KOPT-K1 (cell line): ENCODE measurements at regions not wholly inside any gene's neighbourhood (a gene's known extent, or its start where the extent isn't known, plus 50 kb on each side); places are given as distances from the start of the nearest gene placed in this dataset.
"Not testable (repeated sequence)": the region's sequence is repeated elsewhere in the genome, so short reads cannot be mapped to it uniquely, and the experiment has no call there.

Experiments used
- H3K27ac ChIP-seq: fragments of 200-600 bp; sonication (generic); 2 replicates; pipeline ENCODE4 v1.5.1; 2016; ENCODE audit warnings: antibody characterized with exemption, mild to moderate bottlenecking, low read depth, low read length; ENCODE audit not compliant: poor library complexity, severe bottlenecking
- H3K36me3 ChIP-seq: fragments of 200-600 bp; sonication (generic); 2 replicates; pipeline ENCODE4 v1.5.1; 2017; ENCODE audit warnings: antibody characterized with exemption, mild to moderate bottlenecking, low read length, moderate library complexity; ENCODE audit not compliant: insufficient read depth
- H3K9me3 ChIP-seq: fragments of 200-600 bp; sonication (generic); 2 replicates; pipeline ENCODE4 v1.5.1; 2017; ENCODE audit warnings: antibody characterized with exemption, low read length, mild to moderate bottlenecking; ENCODE audit not compliant: insufficient read depth, poor library complexity, severe bottlenecking

DNA sequence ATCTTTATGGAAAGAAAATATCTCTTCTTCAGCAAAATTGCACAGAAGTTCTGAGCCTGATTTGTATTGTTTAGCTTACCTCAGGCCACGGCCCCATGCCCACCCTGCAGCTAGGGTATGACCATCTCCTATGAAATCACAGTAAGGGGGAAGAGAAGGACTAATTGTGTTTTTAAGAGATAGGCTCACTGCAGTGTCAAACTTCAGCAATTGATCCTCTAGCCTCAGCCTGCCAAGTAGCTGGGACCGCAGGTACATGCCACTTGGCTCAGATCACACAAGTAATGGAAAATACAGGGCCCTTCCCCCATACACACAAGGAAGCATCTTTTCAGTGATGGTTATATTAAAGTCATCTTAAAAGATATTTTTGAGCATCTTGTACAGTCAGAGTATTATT, 60.0 kb downstream of the DMAC1 start:
- Histone ChIP-seq H3K9me3 (no peaks in the 10 kb centered on the region), H3K27ac (no peak overlapping the region), H3K36me3 (no peaks in the 10 kb centered on the region)

DNA sequence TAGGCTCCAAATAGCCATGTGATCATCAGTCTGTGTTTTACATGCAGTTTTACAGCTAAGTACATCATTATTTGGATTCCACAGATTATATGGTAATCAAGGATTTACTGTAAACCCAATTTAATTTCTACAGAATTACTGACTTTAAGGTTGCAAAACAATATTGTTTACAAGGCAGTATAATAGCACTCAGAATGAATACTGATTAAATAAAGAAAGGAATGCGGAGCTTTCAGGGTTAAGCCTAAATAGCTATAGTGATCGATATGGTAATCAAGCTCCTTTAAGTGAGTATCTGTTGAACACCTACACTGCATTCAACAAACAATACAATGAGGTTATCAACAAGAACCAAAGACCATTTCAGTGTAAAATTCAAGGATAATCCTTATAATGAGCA, 64.3 kb downstream of the DMAC1 start:
- Histone ChIP-seq H3K27ac (no peak overlapping the region), H3K36me3 (no peaks in the 10 kb centered on the region), H3K9me3 (no peaks in the 10 kb centered on the region)

DNA sequence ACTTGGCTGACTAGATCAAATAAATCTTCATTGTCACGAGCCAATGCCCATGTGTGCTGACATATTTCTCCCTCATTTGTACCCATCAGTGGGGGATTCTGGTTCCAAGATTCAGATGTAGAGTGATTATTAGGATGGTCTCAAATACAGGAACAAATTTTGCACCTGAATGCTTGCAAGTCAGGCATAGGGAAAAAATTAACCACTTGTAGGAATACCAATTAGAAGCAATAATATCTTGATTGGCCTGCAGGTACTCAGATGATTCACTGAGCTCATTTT, 69.5 kb downstream of the DMAC1 start:
- Histone ChIP-seq H3K36me3 (no peaks in the 10 kb centered on the region), H3K9me3 (no peaks in the 10 kb centered on the region), H3K27ac (no peak overlapping the region)

DNA sequence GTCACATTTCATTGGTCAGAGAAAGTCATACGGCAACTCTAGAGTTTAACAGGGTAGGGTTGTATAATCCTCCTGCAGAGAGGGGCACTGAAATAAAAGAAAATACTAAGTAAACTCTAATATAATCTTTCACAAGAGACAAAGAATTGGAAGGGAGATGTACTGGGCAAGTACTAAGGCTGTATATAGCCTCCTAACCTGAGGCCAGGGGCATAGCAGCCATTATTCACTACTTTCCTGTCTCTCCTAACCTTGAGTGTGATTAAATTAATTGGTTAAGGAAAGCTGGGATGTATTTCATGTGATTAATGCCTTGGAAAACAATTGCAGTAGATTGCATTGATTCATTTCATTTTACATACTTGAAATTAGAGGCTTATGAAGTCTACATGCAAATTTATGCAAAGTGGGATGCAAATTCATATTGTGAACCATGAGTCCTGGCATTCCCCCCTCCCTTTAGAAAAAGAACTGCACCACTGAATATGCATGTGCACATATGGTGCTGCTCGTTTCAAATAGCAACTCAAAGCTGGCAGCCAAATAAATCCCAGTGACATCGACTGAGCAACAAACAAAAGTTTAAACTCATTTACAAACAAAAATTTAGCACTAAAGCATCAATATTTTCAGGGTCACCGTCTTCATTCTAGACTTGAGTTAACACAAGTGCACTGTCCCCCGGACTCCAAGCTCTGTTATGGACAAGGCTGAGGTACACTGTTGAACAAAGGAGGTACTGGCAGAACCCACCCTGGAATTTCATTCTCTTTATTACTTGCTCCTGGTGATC, 70.0 kb downstream of the DMAC1 start:
- no peaks in the 10 kb centered on the region for H3K36me3 ChIP-seq
- H3K27ac ChIP-seq = no peak overlapping the region
- H3K9me3 ChIP-seq = no peaks in the 10 kb centered on the region

DNA sequence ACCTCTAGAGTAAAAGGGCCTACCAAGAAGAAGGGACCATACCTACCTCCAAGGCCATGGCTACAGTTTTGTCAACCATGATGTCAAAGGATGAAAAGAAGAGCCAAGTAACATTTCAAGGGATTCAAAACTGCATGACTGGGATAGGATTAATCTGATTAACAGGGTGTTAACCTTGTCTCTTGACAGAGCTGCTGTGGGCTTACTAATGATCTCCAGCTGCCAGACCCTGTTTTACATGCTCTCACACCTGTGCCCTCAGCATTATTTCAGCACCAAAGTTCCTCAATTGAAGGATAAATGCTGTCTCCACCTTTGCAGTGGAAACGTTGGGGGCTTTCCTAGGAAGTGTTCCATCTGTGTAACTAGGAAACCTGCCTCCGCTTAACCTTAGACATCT, 78.3 kb downstream of the DMAC1 start:
- Histone ChIP-seq H3K9me3 (no peaks in the 10 kb centered on the region), H3K27ac (no peak overlapping the region), H3K36me3 (no peaks in the 10 kb centered on the region)

DNA sequence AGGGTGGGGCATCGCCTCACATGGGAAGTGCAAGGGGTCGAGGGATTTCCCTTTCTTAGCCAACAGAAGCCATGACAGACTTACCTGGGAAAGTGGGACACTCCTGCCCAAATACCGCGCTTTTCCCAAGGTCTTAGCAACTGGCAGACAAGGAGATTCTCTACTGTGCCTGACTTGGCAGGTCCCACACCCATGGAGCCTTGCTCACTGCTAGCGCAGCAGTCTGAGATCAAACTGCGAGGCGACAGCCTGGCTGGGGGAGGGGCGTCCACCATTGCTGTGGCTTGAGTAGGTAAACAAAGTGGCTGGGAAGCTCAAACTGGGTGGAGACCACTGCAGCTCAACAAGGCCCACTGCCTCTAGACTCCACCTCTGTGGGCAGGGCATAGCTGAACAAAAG, 86.5 kb downstream of the DMAC1 start:
- not testable (repeated sequence) for H3K9me3 ChIP-seq

DNA sequence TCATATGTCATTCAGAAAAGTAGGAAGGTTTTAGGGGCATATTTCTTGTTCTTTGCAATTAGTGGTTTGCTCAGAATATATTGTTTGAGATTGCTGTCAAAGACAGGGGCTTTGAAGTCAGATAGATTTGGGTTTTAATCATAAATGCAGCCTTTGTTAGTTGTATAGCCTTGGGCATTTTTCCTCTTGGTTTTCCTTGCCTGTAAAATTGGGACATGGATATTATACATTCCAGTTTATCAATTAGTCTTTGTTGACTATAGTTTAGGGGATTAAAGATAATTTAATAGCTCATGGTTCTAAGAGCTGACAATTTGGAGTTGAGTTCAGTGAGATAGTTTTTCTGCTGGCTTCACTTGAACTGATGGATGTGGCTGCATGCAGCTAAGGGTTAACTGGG, 88.9 kb downstream of the DMAC1 start:
- no peak overlapping the region for H3K27ac ChIP-seq
- no peaks in the 10 kb centered on the region for H3K36me3 ChIP-seq
- H3K9me3 ChIP-seq = no peaks in the 10 kb centered on the region

More for the DNA sequence above, 86.5 kb downstream of the DMAC1 start:
- not testable (repeated sequence) for H3K36me3 ChIP-seq, H3K27ac ChIP-seq

DNA sequence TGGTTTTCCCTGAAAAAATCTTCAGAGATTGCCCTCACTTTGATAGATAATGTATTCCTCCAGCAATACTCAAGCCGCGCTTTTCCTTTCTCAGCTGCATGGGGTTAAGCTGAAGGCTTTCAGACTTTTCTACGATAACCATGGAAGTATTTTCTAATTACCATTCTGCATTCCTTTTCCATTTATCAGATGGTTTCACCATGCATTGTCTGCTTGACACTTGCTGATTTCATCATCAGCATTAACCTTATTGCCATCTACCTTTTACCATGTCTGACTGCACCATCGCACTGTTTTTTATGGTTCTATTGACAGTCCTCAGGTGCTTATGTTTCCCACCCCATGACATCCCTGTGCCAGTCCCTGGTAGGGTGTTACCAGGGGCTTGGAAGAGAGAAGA, 91.6 kb downstream of the DMAC1 start:
- H3K27ac ChIP-seq = no peak overlapping the region
- no peaks in the 10 kb centered on the region for H3K36me3 ChIP-seq
- H3K9me3 ChIP-seq = no peaks in the 10 kb centered on the region

DNA sequence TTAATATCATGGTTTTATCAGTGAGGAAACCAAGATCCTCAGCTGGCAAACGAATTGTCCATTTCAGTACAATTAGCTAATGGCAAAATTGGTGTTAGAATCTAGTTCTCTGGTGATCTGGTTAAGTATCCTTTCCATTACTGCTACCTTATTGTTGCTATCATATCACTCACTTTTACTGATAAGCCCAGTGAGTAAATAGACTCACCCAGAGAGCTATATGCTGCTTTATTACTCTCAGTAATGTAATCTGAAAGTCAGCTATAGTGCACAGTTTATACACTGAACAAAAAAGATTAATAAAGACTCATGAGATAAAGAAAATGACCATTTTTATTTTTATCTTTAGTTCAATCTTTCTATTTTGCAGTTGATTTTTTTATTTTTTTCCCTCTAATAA, 95.0 kb downstream of the DMAC1 start:
- Histone ChIP-seq H3K36me3 (no peaks in the 10 kb centered on the region), H3K27ac (no peak overlapping the region), H3K9me3 (no peaks in the 10 kb centered on the region)

DNA sequence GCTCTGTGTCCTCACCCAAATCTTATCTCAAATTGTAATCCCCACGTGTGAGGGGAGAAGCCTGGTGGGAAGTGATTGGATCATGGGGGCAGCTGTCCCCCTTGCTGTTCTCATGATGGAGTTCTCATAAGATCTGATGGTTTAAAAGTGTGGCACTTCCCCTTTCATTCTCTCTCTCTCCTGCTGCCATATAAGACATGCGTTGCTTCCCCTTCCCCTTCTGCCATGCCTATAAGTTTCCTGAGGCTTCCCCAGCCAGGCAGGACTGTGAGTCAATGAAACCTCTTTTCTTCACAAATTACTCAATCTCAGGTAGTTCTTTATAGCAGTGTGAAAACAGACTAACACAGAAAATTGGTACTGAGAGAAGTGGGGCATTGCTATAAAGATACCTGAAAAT, 107.7 kb downstream of the DMAC1 start:
- Histone ChIP-seq H3K9me3 (no peaks in the 10 kb centered on the region), H3K27ac (no peak overlapping the region), H3K36me3 (no peaks in the 10 kb centered on the region)

DNA sequence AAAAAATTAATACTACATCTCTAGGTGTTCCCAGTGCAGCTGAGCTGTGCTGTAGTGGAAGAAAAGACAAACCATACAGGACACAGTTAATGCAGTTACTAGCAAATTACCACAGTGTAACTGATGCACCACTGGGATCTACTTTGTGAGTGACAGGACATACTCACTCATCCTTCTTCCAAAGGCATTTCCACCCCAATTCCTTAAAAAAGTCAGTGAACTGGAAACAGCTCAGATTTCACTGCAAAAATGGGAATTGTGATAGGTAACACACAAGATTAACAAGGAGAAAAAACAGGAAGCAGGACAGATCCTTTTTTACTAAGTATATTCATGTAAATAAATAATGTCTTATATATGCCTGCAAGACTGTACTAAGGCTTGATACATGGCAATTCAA, 109.6 kb downstream of the DMAC1 start:
- Histone ChIP-seq H3K9me3 (no peaks in the 10 kb centered on the region), H3K27ac (no peak overlapping the region), H3K36me3 (no peaks in the 10 kb centered on the region)

DNA sequence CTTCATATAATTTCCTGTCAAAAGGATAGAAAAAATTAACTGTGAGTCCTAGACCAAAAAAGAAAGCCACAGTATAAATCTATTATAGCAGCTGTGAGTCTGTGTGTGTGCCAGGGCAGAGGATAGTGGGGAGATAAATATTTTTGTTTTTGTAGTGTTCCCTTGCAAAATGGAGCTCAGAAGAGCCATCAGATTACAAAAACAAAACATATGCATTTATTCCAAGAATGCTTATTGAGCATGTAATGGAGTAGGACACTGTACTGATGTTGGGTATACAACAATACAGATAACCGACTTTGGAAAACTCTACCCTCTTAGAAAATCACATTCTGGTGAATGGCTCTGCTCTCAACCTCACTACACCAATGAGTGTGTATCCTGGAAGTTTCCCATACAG, 111.0 kb downstream of the DMAC1 start:
- Histone ChIP-seq H3K27ac (no peak overlapping the region), H3K36me3 (no peaks in the 10 kb centered on the region), H3K9me3 (no peaks in the 10 kb centered on the region)

DNA sequence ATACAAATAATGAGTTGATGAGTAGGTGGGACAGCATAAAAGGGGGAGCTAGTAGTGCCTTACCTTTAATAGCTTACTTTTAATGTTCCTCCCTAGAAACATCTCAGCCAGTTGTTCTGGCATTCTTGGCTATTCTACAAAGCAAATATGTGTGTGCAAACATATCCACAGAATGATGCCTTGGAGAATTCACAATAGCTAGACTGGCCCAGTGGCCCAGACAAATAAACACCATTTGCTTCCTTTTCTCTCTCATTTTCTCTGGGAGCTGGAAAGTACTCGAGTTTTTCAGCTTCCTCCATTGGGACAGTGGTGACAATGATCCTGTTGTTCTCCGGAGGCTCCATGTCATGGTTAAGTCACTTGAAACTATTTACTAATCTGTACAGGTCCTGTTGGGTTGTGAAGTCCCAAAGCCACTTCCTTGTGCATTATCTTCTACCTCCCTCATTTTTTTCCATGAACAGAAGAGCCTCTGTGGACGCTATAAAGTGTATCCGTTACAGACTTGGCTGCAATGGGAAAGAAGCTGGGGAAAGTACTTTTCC, 122.9 kb downstream of the DMAC1 start:
- Histone ChIP-seq H3K36me3 (peaks cover 49% of the 10 kb centered on the region), H3K27ac (no peak overlapping the region), H3K9me3 (peaks cover 35% of the 10 kb centered on the region)

DNA sequence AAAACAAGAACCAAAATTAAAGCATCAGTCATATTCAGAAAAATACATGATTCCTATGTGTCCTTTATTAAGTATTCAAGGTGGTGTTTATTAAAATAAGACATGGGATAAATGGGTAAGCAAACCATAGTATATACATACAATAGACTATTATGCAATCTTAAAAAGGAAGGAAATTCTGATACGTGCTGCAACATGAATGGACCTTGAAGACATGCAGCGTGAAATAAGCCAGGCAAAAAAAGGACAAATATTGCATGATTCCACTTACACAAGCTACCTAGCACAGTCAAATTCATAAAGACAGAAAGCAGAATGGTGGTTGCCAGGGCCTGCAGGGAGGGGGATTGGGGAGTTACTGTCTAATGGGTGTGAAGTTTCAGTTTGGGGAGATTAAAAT, 127.7 kb downstream of the DMAC1 start:
- peaks cover 35% of the 10 kb centered on the region for H3K36me3 ChIP-seq
- no peak overlapping the region for H3K27ac ChIP-seq
- H3K9me3 ChIP-seq = peaks cover 20% of the 10 kb centered on the region

DNA sequence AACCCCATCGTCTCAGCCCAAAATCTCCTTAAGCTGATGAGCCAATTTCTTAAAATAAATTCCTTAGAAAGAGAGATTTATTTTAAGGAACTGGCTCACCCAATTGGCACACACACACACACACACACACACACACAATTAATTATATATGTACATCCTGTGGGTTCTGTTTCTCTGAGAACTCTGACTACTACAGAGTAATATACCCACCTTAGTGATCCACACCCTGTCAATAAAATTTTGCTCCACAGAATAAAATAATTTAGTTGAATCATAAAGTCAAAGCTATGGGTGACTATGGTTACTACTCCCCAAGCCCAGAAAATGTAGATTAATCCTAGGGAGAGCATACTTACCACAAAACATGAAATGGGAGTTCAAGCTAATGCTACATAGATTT, 131.0 kb downstream of the DMAC1 start:
- H3K9me3 ChIP-seq = no peaks in the 10 kb centered on the region
- peaks cover 6% of the 10 kb centered on the region; the same call in 1 of the 2 replicates for H3K36me3 ChIP-seq
- no peak overlapping the region for H3K27ac ChIP-seq

DNA sequence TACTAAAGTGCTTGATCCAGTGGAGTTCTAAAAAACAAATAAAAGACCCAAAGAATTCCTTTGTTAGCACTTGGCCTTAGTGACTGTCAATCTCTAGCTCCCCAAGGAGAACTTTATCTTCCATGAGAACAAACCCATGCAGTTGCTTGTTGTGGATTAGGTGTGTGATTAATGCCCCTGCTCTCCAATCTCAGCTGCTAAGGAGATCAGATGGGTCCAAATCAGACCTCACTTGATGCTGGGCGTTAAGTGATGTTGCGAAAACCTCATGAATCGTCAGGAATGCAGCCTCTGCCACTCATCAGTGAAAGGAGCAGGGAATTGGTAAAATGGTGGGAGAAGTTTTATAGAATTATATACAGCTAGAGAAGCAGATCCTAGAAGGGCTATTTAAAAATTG, 133.7 kb downstream of the DMAC1 start:
- Histone ChIP-seq H3K9me3 (no peaks in the 10 kb centered on the region), H3K36me3 (no peaks in the 10 kb centered on the region; the same call in 1 of the 2 replicates), H3K27ac (no peak overlapping the region)
